GM18909 (cell line): ENCODE measurements at regions not wholly inside any gene's neighbourhood (a gene's known extent, or its start where the extent isn't known, plus 50 kb on each side); places are given as distances from the start of the nearest gene placed in this dataset.

Experiments used
- ATAC-seq: cut with Tn5 transposase; IDR thresholded peaks from one replicate; pipeline ENCODE4 v1.9.1; 2021; ENCODE audit warnings: mild to moderate bottlenecking; ENCODE audit not compliant: unreplicated experiment, poor library complexity

DNA sequence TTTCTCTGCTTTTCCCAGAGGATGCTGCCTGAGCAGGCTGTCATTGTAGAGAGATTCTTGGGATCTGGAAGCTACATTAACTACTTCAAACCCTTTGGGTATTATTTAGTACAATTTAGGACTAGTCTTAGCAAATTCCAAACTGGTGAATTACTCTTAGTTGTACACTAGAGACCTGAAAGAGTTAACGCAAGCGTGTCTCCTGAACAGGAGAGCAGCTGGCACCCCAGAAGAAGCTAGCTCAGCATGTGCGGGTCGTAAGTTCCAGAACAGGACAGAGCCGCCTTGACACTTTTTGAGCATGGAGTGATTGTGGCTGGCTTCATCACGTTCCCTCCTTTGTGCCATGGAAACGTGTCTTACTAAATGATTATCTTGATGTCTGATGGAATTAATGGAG lies 495.7 kb upstream of the TPK1 start:
- ATAC-seq: no peak

DNA sequence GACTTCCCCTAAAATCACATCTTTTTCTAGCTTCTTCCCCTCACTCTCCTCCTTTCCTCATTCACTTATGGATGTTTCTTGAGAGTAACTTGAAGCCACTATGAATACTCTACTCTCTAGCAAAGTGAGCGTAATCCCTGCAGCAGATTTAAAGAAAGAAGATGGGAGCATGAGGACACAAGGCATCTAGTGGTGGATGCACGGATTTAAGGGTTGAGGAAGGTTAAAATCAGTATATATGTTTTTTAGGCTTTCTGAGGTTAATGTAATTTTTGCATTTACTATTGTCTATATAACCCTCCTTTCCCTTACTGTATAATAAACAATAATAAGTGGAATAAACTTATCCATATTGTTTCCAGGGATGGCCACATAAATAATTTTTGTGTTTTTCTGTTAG lies 495.2 kb upstream of the TPK1 start:
- no peak for ATAC-seq

DNA sequence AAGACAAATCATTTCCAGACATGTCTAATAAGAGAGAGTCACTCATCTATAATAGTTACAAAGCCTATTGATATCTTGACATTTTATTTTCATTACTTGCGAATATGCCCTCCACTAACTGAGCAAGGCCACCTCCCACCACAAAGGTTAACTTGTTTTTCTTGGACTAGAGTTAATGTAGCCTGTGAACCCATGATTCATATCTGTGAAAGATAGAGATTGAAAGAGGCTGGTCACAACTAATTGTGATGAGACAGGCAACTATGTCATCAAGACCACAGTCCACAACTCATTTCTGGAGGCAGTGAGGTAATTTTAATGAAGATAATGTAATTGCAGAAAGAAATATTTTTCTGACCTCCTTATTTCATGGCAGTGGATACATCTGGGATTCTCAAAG lies 491.8 kb upstream of the TPK1 start:
- no peak for ATAC-seq

DNA sequence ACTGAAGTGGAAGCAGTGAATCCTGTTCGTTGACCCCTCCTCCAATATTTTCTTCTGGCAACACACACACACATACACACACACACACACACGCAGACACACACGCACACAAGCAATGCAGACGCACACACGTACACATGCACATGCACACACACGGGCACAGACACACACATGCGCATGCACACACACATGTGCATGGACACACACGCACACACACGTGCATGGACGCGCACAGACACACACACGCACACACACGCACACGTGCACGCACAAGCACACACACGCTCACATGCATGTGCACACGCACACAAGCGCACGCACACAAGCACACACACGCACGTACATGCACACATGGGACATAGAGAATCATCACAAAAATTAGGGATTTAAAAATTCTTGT lies 488.2 kb upstream of the TPK1 start:
- ATAC-seq: no peak

DNA sequence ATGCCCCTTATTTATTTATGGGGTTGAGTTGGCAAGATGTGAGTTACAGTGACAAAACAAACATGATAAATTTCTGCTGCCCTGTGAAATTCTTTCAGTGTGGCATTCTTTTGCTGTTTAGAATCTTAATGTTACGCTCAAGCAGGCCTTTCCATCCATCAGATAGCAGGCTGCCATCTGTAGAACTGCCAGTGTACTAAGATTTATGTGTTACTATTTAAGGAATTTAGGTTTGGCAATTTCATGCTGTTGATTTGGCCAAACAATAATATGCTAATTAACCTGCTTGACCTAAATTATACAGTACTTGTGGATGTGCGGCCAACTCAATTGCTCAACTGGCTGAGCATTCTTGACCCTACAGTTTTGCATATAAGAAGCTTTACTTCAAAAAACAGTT lies 477.7 kb upstream of the TPK1 start:
- no peak for ATAC-seq

DNA sequence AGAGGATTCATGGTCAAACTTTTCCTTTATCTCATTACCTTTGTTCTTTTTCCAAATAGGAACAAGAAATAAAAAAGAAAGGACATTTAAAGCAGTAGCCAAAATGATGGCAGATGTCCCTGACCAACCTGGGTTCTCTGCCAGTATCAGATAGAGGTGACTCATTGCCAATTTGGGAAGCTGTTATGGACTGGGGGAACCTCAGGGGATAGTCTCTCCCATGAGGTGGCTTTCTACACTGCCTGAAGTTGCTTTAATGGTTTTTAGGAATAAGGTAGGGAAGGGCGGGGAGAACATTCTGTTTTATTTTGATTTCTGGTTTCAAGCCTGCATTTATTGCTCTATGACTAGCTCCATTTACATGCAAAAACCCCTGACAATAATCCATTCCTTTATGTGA lies 457.9 kb upstream of the TPK1 start:
- no peak for ATAC-seq

DNA sequence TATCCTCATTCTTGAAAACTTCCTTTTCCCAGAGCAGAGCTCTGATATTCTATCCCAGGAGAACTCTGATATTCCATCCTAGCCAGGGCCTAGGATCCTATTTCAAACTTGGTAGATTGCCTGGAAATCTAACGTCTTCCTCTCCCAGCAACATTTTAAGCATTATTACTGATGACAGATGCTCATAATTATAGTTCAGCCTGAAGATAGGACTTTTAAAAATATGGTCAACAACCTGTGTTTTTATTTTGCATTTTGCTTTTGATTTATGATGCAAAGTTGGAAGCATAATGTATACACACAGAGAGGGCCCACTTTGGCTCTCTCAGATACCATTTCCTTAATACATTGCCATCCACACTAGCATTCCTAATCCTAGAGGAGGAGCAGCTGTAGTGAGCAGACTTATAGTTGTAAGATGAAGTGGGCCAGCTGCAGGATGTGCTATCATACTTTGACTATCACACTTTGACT lies 457.4 kb upstream of the TPK1 start:
- no peak for ATAC-seq

DNA sequence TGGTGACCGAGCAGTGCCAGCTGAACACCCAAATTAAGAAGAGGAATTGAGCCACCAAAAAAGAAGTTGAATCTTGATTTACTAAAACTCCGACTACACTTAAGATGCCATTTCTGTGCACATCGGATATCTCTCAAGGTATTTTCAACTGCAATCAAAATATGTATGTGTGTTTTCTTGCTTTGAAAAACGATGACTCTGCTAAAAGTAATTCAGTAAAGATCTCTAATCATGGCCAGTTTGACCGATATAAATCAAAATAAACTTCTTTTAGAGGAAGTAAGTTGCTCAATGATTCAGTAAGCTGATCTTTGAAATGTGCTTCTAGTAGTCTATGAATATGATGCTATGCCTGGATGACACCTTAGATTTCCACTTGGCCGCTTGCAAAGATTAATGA lies 453.5 kb upstream of the TPK1 start:
- ATAC-seq: no peak

DNA sequence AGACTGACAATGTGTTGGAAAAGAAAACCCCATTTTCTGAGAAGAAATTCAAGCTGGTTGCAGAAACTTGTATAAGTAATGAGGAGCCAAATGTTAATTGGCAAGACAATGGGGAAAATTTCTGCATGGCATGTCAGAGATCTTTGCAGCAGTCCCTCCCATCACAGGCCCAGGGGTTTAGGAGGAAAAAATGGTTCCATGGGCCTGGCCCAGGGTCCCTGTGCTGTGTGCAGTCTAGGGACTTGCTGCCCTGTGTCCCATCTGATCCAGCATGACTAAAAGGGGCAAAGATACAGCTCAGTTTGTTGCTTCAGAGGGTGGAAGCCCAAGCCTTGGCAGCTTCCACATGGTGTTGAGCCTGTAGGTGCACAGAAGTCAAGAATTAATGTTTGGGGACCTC lies 440.3 kb upstream of the TPK1 start:
- ATAC-seq: no peak

DNA sequence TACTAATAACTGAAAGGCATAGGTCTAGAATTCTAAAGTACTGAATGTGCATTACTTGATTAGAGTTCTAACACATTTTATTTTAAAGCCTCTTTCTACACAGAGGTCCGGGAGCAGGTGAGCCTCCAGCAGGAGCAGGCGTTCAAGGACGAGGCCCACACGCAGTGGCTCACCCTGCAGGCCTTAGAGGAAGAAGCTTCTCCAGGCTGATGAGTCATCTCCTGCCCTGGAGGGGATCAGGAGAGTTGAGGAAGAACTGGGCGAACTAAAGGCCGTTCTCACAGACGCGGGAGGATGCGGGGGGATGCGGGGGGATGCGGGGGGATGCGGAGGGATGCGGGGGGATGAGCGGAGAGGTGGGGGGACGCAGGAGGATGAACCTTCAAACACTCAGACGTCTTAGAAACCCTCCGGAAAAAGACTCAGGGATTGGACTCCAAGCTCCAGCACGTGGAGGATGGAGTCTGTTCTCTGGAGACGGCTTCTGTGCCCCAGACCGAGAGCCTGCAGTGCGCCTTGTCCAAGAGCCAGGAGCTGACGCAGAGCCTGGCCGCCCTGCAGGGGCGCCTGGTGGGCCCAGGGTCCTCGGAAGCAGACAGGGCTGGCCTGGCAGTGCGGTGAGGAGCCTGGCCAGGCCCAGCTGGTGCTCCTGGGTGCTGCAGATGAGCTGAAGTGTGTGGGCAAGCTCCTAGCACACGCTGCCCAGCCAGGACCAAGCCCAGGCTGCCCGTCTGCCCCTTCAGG lies 433.7 kb upstream of the TPK1 start:
- ATAC-seq: no peak

DNA sequence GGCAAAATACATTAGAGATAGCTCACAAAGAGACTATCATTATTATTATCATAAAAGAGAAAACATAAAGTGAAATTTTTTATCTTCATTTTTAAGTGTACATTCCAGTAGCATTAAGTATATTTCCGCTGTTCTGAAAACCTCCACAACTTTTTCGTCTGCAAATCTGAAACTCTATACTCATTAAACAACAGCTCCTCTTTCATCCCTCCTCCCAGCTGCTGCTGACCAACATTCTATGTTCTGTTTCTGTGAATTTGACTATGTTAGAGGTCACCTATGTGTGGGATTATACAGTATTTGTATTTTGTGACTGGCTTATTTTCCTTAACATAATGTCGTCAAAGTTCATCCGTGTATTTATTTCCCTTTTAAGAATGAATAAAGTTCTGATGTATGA lies 429.3 kb upstream of the TPK1 start:
- ATAC-seq: no peak

DNA sequence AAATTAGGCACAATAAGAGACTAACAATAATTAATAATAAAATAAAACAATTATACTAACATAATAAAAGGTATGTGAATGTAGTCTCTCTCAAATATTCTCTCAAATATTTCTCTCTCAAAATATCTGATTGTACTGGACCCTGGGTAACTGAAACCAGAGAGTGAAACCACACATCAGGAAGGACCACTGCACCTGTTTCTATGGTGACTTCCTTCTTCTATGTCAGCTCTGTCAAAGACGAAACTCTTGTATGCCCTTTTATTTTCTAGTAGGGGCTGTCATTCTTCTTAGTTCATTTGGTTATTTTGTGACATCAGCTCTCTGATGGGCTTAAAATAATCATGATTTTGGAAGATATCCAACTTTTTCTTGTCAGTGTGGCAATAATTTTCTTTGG lies 428.0 kb upstream of the TPK1 start:
- no peak for ATAC-seq

DNA sequence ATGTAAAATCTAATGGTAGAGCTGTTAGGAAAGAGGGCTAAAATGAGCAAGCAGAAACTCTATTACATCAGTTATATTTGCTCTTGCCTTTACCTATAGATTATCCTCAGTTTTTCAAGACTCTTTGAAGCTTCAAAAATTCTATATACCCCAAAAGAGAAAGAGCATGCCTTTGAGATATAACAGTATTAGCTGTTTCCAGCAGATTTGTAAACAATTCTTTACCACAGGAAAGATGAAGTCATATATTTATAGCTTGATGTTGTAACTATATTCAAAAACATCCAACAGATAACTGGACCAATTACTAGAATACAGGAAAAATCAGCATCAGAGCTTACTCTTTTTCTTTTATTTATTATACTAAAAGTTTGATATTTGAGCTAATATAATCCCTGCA lies 416.2 kb upstream of the TPK1 start:
- no peak for ATAC-seq

DNA sequence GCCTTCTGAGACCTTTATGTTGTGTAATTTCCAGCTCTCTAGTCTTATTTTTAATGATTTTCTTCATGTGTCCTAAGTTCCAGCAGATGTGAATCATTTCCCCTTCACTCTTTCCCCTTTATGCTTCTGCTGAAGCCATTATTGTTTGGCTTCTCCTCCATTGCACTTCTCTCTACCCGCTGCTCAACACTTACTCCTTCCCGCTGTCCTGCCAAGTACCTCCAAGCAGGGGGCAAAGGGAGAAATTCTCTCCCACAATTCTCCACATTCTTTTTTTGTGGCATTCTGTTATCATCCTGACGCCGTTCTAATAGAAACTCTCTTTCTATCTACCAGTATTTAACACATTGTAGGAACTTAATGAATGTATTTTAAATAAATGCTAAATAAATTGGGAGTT lies 388.9 kb upstream of the TPK1 start:
- no peak for ATAC-seq

DNA sequence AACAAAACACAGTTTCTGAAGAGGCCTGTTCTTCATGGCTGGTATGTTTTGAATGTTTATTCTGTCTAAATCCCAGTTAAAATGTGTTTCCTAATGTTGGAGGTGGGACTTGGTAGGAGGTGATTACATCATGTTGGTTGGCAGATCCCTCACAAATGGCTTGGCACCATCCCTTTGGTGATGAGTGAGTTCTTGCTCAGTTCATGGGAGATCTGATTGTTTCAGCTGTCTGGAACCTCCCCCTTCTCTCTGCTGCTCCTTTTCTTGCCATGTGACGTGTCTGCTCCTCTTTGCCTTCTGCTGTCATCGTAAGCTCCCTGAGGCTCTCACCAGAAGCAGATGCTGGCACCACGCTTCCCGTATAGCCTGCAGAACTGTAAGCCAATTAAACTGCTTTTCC lies 383.6 kb upstream of the TPK1 start:
- no peak for ATAC-seq

DNA sequence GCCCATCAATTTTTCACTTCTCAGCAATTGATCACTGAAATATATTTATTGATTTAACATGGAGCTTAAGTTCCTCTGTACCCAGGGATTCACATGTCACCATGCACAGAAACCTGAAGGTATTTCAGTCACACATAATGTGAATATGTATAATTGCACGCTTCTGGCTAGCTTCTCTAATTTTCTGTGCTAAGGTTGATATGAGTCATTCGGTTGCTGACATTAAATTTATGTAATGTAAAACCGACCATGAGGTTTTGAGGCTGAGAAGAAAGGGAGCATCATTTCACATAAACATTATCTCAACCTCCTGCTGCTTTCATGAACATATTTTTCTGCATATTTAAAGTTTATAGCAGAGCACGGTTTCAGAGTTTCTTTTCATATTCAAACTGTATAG lies 381.0 kb upstream of the TPK1 start:
- ATAC-seq: no peak

DNA sequence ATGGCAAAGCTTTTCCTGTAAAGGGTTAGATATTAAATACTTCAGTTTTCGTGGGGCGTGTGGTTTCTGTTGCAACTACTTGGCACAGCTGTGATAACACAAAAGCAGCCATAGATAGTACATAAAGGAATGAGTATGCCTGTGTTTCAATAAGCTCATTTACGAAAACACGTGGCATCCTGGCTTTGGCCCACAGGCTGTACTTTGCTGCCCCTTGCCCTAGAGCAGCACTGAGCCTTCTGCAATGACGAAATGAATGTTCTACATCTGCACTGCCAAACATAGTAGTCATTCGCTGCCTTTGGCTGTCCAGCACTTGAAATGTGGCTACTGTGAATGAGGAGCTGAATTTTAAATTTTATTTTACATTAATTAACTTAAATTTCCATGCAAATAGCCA lies 376.2 kb upstream of the TPK1 start:
- no peak for ATAC-seq

DNA sequence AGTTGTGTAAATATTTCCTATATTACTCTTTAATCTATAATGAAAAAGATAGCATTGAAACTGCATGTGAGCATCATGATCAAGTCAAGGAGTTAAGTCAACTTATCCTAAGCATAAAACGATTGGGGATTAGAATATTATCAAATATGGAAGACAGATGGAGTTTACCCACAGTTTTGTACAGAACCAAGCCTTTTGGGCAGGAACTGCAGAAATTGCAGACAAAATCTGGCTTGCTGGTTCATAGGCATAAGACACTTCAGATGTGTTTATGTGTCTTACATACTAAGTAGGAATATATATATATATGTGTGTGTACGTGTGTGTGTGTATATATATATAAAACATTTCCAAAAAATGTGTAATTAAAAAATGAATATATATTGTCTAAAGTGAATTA lies 375.4 kb upstream of the TPK1 start:
- no peak for ATAC-seq

DNA sequence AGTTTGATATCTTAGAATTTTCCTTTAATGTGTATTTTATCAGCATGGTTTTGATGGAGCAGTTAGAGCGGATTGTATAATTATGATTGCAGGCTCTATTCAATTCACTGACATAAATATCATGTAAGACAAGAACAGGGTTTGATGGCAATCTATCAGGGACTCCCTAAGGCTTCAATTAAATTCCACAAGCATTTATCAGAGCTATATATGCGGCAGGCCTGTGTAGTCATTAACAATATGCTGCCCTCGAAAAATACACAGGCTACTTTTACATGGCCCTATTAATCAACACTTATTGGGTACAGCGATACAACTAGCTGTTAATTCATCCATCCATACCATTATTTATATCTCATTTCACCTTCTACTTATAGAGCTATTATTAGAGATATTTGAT lies 358.1 kb upstream of the TPK1 start:
- no peak for ATAC-seq

DNA sequence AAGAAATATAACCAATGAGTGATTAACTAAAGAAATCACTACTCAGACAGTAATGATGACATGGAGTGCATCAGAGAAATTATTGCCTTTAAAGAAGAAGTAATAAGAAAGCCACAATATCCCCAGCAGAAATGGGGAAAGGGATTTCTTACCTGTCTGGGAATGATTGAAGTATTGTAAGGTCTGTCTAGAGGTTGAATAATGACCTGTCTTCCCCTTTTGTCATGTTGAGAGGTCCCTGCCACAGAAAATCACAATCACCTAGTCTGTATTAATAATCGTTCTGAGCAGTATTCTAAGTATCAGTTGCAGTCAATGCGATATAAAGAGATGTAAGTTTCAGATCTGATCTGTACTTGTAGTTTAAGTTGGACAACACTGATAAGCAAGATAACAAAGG lies 349.1 kb upstream of the TPK1 start:
- no peak for ATAC-seq

DNA sequence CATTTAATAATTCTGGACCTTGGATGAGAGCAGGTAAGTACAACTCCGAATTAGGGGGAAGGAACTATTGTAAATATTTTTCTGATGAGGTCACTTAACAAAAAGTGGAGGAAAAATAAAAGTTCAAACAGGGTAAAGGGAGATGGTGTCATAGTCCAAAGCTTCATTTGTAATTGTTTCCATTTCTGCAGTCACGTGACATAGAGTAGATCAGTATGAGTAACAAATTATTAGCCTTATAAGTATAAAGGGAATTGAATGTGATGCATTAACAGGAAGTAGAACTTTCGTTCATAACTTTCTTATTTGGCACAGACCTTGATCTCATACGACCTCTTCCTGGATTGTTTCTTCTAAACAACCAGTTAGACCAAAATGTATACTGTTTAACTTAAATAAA lies 347.2 kb upstream of the TPK1 start:
- no peak for ATAC-seq

DNA sequence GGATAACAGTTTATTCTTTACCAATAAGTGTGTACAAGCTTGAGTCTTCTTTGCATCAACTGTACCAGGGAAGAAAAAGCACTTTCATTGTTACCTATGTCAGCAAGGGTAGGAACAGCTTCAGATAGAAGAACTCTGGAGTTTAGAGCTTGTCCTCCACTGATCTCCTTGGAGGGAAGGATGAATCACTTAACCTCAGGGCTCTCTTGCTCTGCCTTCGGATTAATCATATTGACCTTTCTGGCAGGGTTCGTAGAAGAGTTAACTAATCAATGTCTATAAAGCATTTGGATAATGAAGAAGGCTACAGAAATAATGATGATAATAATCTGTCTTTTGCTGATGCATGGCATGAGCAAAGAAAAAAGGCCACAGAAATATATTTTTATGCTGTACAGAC lies 339.5 kb upstream of the TPK1 start:
- ATAC-seq: no peak

DNA sequence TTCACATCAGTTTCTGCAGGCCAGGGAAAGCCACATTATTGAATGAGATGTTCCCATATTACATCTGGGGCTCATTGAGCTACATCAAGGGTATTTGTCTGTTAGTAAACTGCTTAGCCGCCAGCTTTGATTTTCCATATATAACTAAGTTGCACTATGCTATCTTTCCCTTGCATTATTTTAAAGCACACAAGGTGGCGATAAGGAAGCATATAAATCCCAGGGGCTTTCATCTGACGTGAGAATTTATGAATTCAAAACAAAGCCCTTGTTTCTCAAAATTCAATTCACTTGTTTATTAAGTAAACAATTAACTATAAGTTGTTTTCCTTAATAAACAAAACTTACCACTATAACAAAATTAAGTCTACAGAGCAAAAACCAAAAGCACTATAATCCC lies 334.1 kb upstream of the TPK1 start:
- no peak for ATAC-seq
